Adrenal gland (tissue), 9 donors: ENCODE measurements at regions not wholly inside any gene's neighbourhood (a gene's known extent, or its start where the extent isn't known, plus 50 kb on each side); places are given as distances from the start of the nearest gene placed in this dataset.

Experiments
- DNase-seq, 7 donors: peaks; one replicate each; pipeline ENCODE4 v3.0.0-alpha.2; 2019 to 2020
- H3K27ac ChIP-seq, 5 donors: fragments of 200-600 bp; sonication (generic) in 4 of 5; 1 replicate in 3 of 5; 2 replicates in 2 of 5; pipeline versions ENCODE4 v1.5.1 to v1.8.0; 2016 to 2020; ENCODE audit warnings: mild to moderate bottlenecking in 1 of 5
- H3K27me3 ChIP-seq: fragments of 200-600 bp; 2 replicates; pipeline ENCODE4 v1.8.0; 2021
- H3K36me3 ChIP-seq, 2 donors: fragments of 200-600 bp; replicated peaks in 1 of 2; 1 replicate in 1 of 2; 2 replicates in 1 of 2; pipeline versions ENCODE4 v1.5.1 to v1.8.0; 2018 to 2022
- H3K4me1 ChIP-seq, 2 donors: fragments of 200-600 bp; replicated peaks in 1 of 2; 1 replicate in 1 of 2; 2 replicates in 1 of 2; pipeline versions ENCODE4 v1.5.1 to v1.8.0; 2018 to 2021
- H3K4me3 ChIP-seq, 4 donors: fragments of 200-600 bp; sonication (generic) in 3 of 4; one replicate each; pipeline ENCODE4 v1.5.1; 2016 to 2018
- H3K9me3 ChIP-seq, 3 donors: fragments of 200-600 bp; sonication (generic) in 1 of 3; replicated peaks in 1 of 3; 1 replicate in 2 of 3; 2 replicates in 1 of 3; pipeline versions ENCODE4 v1.5.1 to v1.8.0; 2016 to 2021
- CTCF ChIP-seq, 6 experiments: fragments of 450-650 bp in 4 of 6; fragments of 200-600 bp in 2 of 6; sonication (generic) in 1 of 6; IDR thresholded peaks; 1 replicate in 5 of 6; 2 replicates in 1 of 6; pipeline versions ENCODE4 v1.5.1 to v1.8.0; 2016 to 2021; ENCODE audit warnings: antibody characterized with exemption in 6 of 6, mild to moderate bottlenecking in 2 of 6, moderate library complexity in 1 of 6
- POLR2A ChIP-seq, 2 donors: fragments of 450-650 bp; IDR thresholded peaks; one replicate each; pipeline ENCODE4 v1.6.1; 2017; ENCODE audit warnings: antibody characterized with exemption in 2 of 2, mild to moderate bottlenecking in 2 of 2, moderate library complexity in 1 of 2
- WGBS, 4 donors: extraction: QIAGEN DNeasy Blood & Tissue Kit in 2 of 4; methylation state at CpG; one replicate each; pipeline versions ENCODE4 v1.1.5 to v1.1.7; 2013 to 2017; 5-methylcytosine and 5-hydroxymethylcytosine counted together
- intact Hi-C, 2 donors: fragments of 100-400 bp; cut with DNase I; formaldehyde crosslinking; loops; one replicate each; pipeline versions ENCODE4 v1.14.1 to v1.15.0; 2022 to 2023
- donor health status: healthy with polysubstance abuse.
- donor health status: Bipolar disorder and iron deficiency.
- donor health status: DM: yes; HTN: yes; CAD: no.
- donor health status: DM: no; HTN: no; CAD: no.
- donor health status: DM: no; HTN: no; CAD: no.

GRCh38 chr16:77063676-77064016 is 127.3 kb upstream of the MON1B start:
- no peak for DNase-seq

GRCh38 chr16:77064037-77064436 is 127.0 kb upstream of the MON1B start:
- H3K27me3 ChIP-seq: no peaks in the 10 kb centered on the region
- no peaks in the 10 kb centered on the region for H3K36me3 ChIP-seq
- H3K4me1 ChIP-seq: no peaks in the 10 kb centered on the region
- H3K4me3 ChIP-seq: no peak overlapping the region
- H3K9me3 ChIP-seq: no peaks in the 10 kb centered on the region
- WGBS, 4 donors: 70 to 82% (median 75%) methylated on average over 7 of the region's 7 CpGs
- H3K27ac ChIP-seq: no peak overlapping the region
- DNase-seq: no peak
- intact Hi-C loops: no loop called here
- no peak for TF ChIP-seq POLR2A (IDR thresholded peaks at IDR 0.05)
- TF ChIP-seq CTCF (IDR thresholded peaks at IDR 0.05): no peak

More at GRCh38 chr16:77063676-77064016, 127.3 kb upstream of the MON1B start:
- WGBS, 4 donors: 0 to 12% (median 5%) methylated on average over 1 of the region's 1 CpG
- no peak for TF ChIP-seq CTCF (IDR thresholded peaks at IDR 0.05)
- no peak for TF ChIP-seq POLR2A (IDR thresholded peaks at IDR 0.05)
- Histone ChIP-seq H3K27me3 (no peaks in the 10 kb centered on the region), H3K4me1 (no peaks in the 10 kb centered on the region), H3K27ac (no peak overlapping the region), H3K4me3 (no peak overlapping the region), H3K36me3 (no peaks in the 10 kb centered on the region), H3K9me3 (no peaks in the 10 kb centered on the region)
- intact Hi-C loops: no loop called here

- no peak overlapping the region for H3K4me3 ChIP-seq
- H3K27me3 ChIP-seq: no peaks in the 10 kb centered on the region
- no peaks in the 10 kb centered on the region for H3K4me1 ChIP-seq
- DNase-seq: peak in 2 of 7 donors; percentile 12 to 55
- TF ChIP-seq CTCF (IDR thresholded peaks at IDR 0.05) (no peak), POLR2A (IDR thresholded peaks at IDR 0.05) (no peak)
- 57 to 70% (median 64%) methylated on average over 8 to 9 of the region's 9 CpGs for WGBS, 4 donors
- H3K36me3 ChIP-seq: no peaks in the 10 kb centered on the region
- intact Hi-C loops: no loop called here
- H3K9me3 ChIP-seq: no peaks in the 10 kb centered on the region
- H3K27ac ChIP-seq: peak overlapping the region in 1 of 5 donors; percentile 9
Measured at GRCh38 chr16:77066896-77067496, 124.0 kb upstream of the MON1B start.

DNA sequence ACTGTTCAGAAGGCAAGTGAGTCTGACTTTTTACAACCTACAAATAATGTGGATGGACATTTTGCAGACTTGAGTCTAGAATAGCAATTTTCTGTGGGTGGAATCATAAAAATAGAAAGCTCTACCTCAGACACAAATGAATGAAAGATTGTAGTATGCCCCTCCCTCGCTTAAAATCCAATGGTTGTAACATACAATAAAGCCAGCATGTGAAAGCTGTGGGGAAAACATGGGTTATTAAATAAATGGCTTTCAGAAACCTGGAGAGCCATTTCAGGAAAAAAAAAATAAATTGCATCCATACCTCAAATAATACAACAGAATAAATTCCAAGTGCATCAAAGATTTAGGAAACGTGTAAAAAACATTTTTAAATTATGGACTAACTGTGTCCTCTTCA is 123.1 kb upstream of the MON1B start:
- intact Hi-C loops: no loop called here

More for the DNA sequence above, 123.1 kb upstream of the MON1B start:
- TF ChIP-seq CTCF (IDR thresholded peaks at IDR 0.05) (no peak), POLR2A (IDR thresholded peaks at IDR 0.05) (no peak)
- Histone ChIP-seq H3K36me3 (no peaks in the 10 kb centered on the region), H3K9me3 (no peaks in the 10 kb centered on the region), H3K4me1 (no peaks in the 10 kb centered on the region), H3K27ac (no peak overlapping the region), H3K27me3 (no peaks in the 10 kb centered on the region), H3K4me3 (no peak overlapping the region)
- 31 to 59% (median 53%) methylated on average over 2 of the region's 2 CpGs for WGBS, 4 donors
- no peak for DNase-seq
